ENCODE measurements at regions not wholly inside any gene's neighbourhood (a gene's known extent, or its start where the extent isn't known, plus 50 kb on each side); places are given as distances from the start of the nearest gene placed in this dataset.

GRCh38 chr11:69419662-69420395 lies 61.6 kb upstream of the LINC01488 start:
- Histone ChIP-seq H3K27me3 (ENCODE audit: insufficient read depth, low read length) (no peaks in the 10 kb centered on the region), H3K9ac (ENCODE audit: low read length) (peak overlapping the region; percentile 55), H3K4me2 (ENCODE audit: low read length) (peak overlapping the region; percentile 72), H3K9me3 (ENCODE audit: control insufficient read depth in 1 of 2, insufficient read depth in 1 of 2, low read depth in 1 of 2, low read length in 2 of 2) (peaks cover 0 to 4% of the 10 kb centered on the region in 2 experiments; a peak in 1 of 4 replicates), H3K36me3 (ENCODE audit: control insufficient read depth in 1 of 2, insufficient read depth in 2 of 2, low read length in 2 of 2) (no peaks in the 10 kb centered on the region), H3K4me3 (replicated peaks in 1 of 2; ENCODE audit: low read depth in 1 of 2, low read length in 2 of 2) (no peak overlapping the region), H3K27ac (ENCODE audit: low read depth, low read length) (peak overlapping the region; percentile 63; the same call in 1 of the 2 replicates), H2AFZ (ENCODE audit: low read depth, low read length, poor library complexity, severe bottlenecking) (no peak overlapping the region), H3K79me2 (ENCODE audit: insufficient read depth, low read length) (no peaks in the 10 kb centered on the region), H4K20me1 (ENCODE audit: insufficient read depth) (no peaks in the 10 kb centered on the region), H3K9me2 (ENCODE audit: insufficient read depth) (no peaks in the 10 kb centered on the region), H3K4me1 (ENCODE audit: control insufficient read depth in 1 of 2, insufficient read depth in 2 of 2, low read length in 2 of 2) (peaks cover 18 to 49% of the 10 kb centered on the region in 2 experiments)
- ChIA-PET POLR2A (interaction anchor here (0.6 kb wide), 1 partner anchor 219 kb away, joined by 4 read pairs; no protein-coding TSS in a partner anchor), CTCF (no interaction called here), RAD21 (ENCODE audit: low non-redundant PET in 1 of 2, low total read pairs in 2 of 2, uncharacterized antibody in 2 of 2, unreplicated experiment in 2 of 2) (no interaction called here)
- no TSS peak for BruUV-seq (replicated peaks)
- intact Hi-C loops (cut with micrococcal nuclease), result no loop called here
- no peak for TF ChIP-seq SP1 (IDR thresholded peaks at IDR 0.05; ENCODE audit: low read depth)
- TF ChIP-seq CBX3 (IDR thresholded peaks at IDR 0.05; ENCODE audit: low read depth), result no peak
- TF ChIP-seq JUND (IDR thresholded peaks at IDR 0.05), result no peak
- TF ChIP-seq POLR2AphosphoS5 (IDR thresholded peaks at IDR 0.05; ENCODE audit: low read depth, low read length), result no peak
- no peak for TF ChIP-seq MAX (IDR thresholded peaks at IDR 0.05)
- TF ChIP-seq POLR2A (IDR thresholded peaks at IDR 0.05; ENCODE audit: borderline replicate concordance, extremely low read depth, insufficient read depth, insufficient read length), result no peak
- no peak for TF ChIP-seq EGR1 (IDR thresholded peaks at IDR 0.05; ENCODE audit: low read depth)
- TF ChIP-seq RAD21 (IDR thresholded peaks at IDR 0.05; ENCODE audit: low read depth), result no peak
- no peak for TF ChIP-seq SIN3A (IDR thresholded peaks at IDR 0.05; ENCODE audit: low read depth)
- DNase-seq (ENCODE audit: low read depth, low spot score) (no peak), ATAC-seq (no peak)

- DNase-seq (ENCODE audit: low read depth, low spot score) (no peak), ATAC-seq (no peak)
- H3K4me3 ChIP-seq (replicated peaks in 1 of 2; ENCODE audit: low read depth in 1 of 2, low read length in 2 of 2), result no peak overlapping the region
- ChIA-PET POLR2A (no interaction called here), CTCF (no interaction called here), RAD21 (ENCODE audit: low non-redundant PET in 1 of 2, low total read pairs in 2 of 2, uncharacterized antibody in 2 of 2, unreplicated experiment in 2 of 2) (no interaction called here)
- no TSS peak for BruUV-seq (replicated peaks)
- H3K4me2 ChIP-seq (ENCODE audit: low read length), result no peak overlapping the region
- peaks cover 0 to 7% of the 10 kb centered on the region in 2 experiments; a peak in 1 of 4 replicates for H3K9me3 ChIP-seq (ENCODE audit: control insufficient read depth in 1 of 2, insufficient read depth in 1 of 2, low read depth in 1 of 2, low read length in 2 of 2)
- no peaks in the 10 kb centered on the region for H3K27me3 ChIP-seq (ENCODE audit: insufficient read depth, low read length)
- H3K79me2 ChIP-seq (ENCODE audit: insufficient read depth, low read length), result no peaks in the 10 kb centered on the region
- intact Hi-C loops (cut with micrococcal nuclease), result no loop called here
- peaks cover 18 to 43% of the 10 kb centered on the region in 2 experiments for H3K4me1 ChIP-seq (ENCODE audit: control insufficient read depth in 1 of 2, insufficient read depth in 2 of 2, low read length in 2 of 2)
- H3K36me3 ChIP-seq (ENCODE audit: control insufficient read depth in 1 of 2, insufficient read depth in 2 of 2, low read length in 2 of 2), result no peaks in the 10 kb centered on the region
- no peak overlapping the region for H3K9ac ChIP-seq (ENCODE audit: low read length)
- H3K27ac ChIP-seq (ENCODE audit: low read depth, low read length), result no peak overlapping the region
- no peaks in the 10 kb centered on the region for H3K9me2 ChIP-seq (ENCODE audit: insufficient read depth)
- H2AFZ ChIP-seq (ENCODE audit: low read depth, low read length, poor library complexity, severe bottlenecking), result no peak overlapping the region
- H4K20me1 ChIP-seq (ENCODE audit: insufficient read depth), result no peaks in the 10 kb centered on the region
- TF ChIP-seq POLR2AphosphoS5 (IDR thresholded peaks at IDR 0.05; ENCODE audit: low read depth, low read length) (no peak), POLR2A (IDR thresholded peaks at IDR 0.05; ENCODE audit: borderline replicate concordance, extremely low read depth, insufficient read depth, insufficient read length) (no peak), SP1 (IDR thresholded peaks at IDR 0.05; ENCODE audit: low read depth) (no peak), RAD21 (IDR thresholded peaks at IDR 0.05; ENCODE audit: low read depth) (no peak), ZNF274 (IDR thresholded peaks at IDR 0.05; ENCODE audit: low read depth, low read length) (no peak), ELF1 (IDR thresholded peaks at IDR 0.05; ENCODE audit: borderline replicate concordance, low read depth) (no peak), EGR1 (IDR thresholded peaks at IDR 0.05; ENCODE audit: low read depth) (no peak), EZH2 (IDR thresholded peaks at IDR 0.05) (no peak), SIN3A (IDR thresholded peaks at IDR 0.05; ENCODE audit: low read depth) (no peak), REST (IDR thresholded peaks at IDR 0.05; ENCODE audit: low read depth) (no peak), CBX3 (IDR thresholded peaks at IDR 0.05; ENCODE audit: low read depth) (no peak), YY1 (IDR thresholded peaks at IDR 0.05; ENCODE audit: extremely low read depth, insufficient replicate concordance, low read depth, low read length) (no peak), TCF7L2 (IDR thresholded peaks at IDR 0.05; ENCODE audit: borderline replicate concordance, extremely low read depth, insufficient read depth, insufficient read length) (no peak), ATF3 (IDR thresholded peaks at IDR 0.05) (no peak)
Measured at GRCh38 chr11:69422645-69423044, 58.8 kb upstream of the LINC01488 start.
